ENCODE measurements at regions not wholly inside any gene's neighbourhood (a gene's known extent, or its start where the extent isn't known, plus 50 kb on each side); places are given as distances from the start of the nearest gene placed in this dataset.

DNA sequence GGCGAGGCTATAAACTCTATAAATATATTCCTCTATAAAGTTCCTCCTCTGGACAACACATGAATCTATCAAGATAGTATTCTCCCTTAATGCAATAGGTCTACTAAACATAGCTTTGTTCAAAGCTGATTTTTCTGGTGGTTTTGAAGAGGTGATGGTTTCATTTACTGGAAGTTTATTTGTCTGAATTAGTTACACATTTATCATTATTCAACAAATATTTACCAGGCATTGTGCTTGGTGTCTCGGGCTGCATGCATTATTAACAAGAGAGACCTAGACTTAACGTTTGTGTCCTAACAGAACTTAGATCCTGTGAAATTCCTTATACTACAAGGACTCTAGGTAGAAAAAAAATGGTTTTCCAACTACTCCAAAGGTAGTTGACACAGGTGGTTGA, 511.4 kb upstream of the B3GALT2 start:
- TF ChIP-seq POLR2AphosphoS5 (IDR thresholded peaks at IDR 0.05; ENCODE audit: low read depth, low read length) (no peak), POLR2A (IDR thresholded peaks at IDR 0.05; ENCODE audit: borderline replicate concordance, extremely low read depth, insufficient read depth, insufficient read length) (no peak), SIN3A (IDR thresholded peaks at IDR 0.05; ENCODE audit: low read depth) (no peak), ELF1 (IDR thresholded peaks at IDR 0.05; ENCODE audit: borderline replicate concordance, low read depth) (no peak), ZFX (IDR thresholded peaks at IDR 0.05) (no peak), RAD21 (IDR thresholded peaks at IDR 0.05; ENCODE audit: low read depth) (no peak), EZH2 (IDR thresholded peaks at IDR 0.05) (no peak), TCF7L2 (IDR thresholded peaks at IDR 0.05; ENCODE audit: borderline replicate concordance, extremely low read depth, insufficient read depth, insufficient read length) (no peak), CEBPB (IDR thresholded peaks at IDR 0.05; ENCODE audit: low read depth) (no peak), EZH2phosphoT487 (IDR thresholded peaks at IDR 0.05; ENCODE audit: borderline replicate concordance) (no peak), SRF (IDR thresholded peaks at IDR 0.05; ENCODE audit: low read depth) (no peak)
- TF ChIP-seq, protein P1, sequence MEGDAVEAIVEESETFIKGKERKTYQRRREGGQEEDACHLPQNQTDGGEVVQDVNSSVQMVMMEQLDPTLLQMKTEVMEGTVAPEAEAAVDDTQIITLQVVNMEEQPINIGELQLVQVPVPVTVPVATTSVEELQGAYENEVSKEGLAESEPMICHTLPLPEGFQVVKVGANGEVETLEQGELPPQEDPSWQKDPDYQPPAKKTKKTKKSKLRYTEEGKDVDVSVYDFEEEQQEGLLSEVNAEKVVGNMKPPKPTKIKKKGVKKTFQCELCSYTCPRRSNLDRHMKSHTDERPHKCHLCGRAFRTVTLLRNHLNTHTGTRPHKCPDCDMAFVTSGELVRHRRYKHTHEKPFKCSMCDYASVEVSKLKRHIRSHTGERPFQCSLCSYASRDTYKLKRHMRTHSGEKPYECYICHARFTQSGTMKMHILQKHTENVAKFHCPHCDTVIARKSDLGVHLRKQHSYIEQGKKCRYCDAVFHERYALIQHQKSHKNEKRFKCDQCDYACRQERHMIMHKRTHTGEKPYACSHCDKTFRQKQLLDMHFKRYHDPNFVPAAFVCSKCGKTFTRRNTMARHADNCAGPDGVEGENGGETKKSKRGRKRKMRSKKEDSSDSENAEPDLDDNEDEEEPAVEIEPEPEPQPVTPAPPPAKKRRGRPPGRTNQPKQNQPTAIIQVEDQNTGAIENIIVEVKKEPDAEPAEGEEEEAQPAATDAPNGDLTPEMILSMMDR (IDR thresholded peaks at IDR 0.05 in 2 of 3, conservative IDR thresholded peaks at IDR 0.05 in 1 of 3; ENCODE audit: borderline replicate concordance in 1 of 3, insufficient read depth in 1 of 3, low read depth in 2 of 3, low read length in 2 of 3) = no peak
- TF ChIP-seq, protein P2, sequence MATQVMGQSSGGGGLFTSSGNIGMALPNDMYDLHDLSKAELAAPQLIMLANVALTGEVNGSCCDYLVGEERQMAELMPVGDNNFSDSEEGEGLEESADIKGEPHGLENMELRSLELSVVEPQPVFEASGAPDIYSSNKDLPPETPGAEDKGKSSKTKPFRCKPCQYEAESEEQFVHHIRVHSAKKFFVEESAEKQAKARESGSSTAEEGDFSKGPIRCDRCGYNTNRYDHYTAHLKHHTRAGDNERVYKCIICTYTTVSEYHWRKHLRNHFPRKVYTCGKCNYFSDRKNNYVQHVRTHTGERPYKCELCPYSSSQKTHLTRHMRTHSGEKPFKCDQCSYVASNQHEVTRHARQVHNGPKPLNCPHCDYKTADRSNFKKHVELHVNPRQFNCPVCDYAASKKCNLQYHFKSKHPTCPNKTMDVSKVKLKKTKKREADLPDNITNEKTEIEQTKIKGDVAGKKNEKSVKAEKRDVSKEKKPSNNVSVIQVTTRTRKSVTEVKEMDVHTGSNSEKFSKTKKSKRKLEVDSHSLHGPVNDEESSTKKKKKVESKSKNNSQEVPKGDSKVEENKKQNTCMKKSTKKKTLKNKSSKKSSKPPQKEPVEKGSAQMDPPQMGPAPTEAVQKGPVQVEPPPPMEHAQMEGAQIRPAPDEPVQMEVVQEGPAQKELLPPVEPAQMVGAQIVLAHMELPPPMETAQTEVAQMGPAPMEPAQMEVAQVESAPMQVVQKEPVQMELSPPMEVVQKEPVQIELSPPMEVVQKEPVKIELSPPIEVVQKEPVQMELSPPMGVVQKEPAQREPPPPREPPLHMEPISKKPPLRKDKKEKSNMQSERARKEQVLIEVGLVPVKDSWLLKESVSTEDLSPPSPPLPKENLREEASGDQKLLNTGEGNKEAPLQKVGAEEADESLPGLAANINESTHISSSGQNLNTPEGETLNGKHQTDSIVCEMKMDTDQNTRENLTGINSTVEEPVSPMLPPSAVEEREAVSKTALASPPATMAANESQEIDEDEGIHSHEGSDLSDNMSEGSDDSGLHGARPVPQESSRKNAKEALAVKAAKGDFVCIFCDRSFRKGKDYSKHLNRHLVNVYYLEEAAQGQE (IDR thresholded peaks at IDR 0.05; ENCODE audit: low read depth) = no peak
- TF ChIP-seq, protein P3, sequence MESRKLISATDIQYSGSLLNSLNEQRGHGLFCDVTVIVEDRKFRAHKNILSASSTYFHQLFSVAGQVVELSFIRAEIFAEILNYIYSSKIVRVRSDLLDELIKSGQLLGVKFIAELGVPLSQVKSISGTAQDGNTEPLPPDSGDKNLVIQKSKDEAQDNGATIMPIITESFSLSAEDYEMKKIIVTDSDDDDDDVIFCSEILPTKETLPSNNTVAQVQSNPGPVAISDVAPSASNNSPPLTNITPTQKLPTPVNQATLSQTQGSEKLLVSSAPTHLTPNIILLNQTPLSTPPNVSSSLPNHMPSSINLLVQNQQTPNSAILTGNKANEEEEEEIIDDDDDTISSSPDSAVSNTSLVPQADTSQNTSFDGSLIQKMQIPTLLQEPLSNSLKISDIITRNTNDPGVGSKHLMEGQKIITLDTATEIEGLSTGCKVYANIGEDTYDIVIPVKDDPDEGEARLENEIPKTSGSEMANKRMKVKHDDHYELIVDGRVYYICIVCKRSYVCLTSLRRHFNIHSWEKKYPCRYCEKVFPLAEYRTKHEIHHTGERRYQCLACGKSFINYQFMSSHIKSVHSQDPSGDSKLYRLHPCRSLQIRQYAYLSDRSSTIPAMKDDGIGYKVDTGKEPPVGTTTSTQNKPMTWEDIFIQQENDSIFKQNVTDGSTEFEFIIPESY (IDR thresholded peaks at IDR 0.05; ENCODE audit: extremely low read depth, insufficient replicate concordance, low read length) = no peak

All from HCT116 (cell line).